Right renal pelvis (tissue), 4 donors: ENCODE measurements at regions not wholly inside any gene's neighbourhood (a gene's known extent, or its start where the extent isn't known, plus 50 kb on each side); places are given as distances from the start of the nearest gene placed in this dataset.
"Not testable (repeated sequence)": the region's sequence is repeated elsewhere in the genome, so short reads cannot be mapped to it uniquely, and the experiment has no call there.

ENCODE experiments used
- DNase-seq, 4 donors: peaks; one replicate each; pipeline ENCODE4 v3.0.0-alpha.2; 2013; ENCODE audit warnings: low read depth in 4 of 4, low spot score in 3 of 4, missing footprints in 1 of 4

- DNase-seq, result no peak
Measured at GRCh38 chr18:56286775-56287325, 351.5 kb downstream of the TXNL1 start.

- no peak for DNase-seq
Measured at GRCh38 chr18:56285387-56286065, 352.9 kb downstream of the TXNL1 start.

- DNase-seq, result no peak
Measured at GRCh38 chr18:56284319-56284718, 354.1 kb downstream of the TXNL1 start.

GRCh38 chr18:56283316-56283715 is 355.1 kb downstream of the TXNL1 start:
- no peak for DNase-seq

GRCh38 chr18:56282234-56283104 is 355.9 kb downstream of the TXNL1 start:
- DNase-seq, result no peak

- DNase-seq, result not testable (repeated sequence)
Measured at GRCh38 chr18:56279816-56280215, 358.6 kb downstream of the TXNL1 start.

- DNase-seq, result no peak
Measured at GRCh38 chr18:56278421-56279003, 359.9 kb downstream of the TXNL1 start.

- DNase-seq, result no peak
Measured at GRCh38 chr18:56276466-56276865, 361.9 kb downstream of the TXNL1 start.

GRCh38 chr18:56273541-56274219 is 364.7 kb downstream of the TXNL1 start:
- no peak for DNase-seq

- no peak for DNase-seq
Measured at GRCh38 chr18:56270671-56271250, 367.6 kb downstream of the TXNL1 start.

GRCh38 chr18:56269958-56270357 is 368.4 kb downstream of the TXNL1 start:
- DNase-seq, result no peak

GRCh38 chr18:56268952-56269351 is 369.4 kb downstream of the TXNL1 start:
- no peak for DNase-seq

- DNase-seq, result no peak
Measured at GRCh38 chr18:56267334-56267733, 371.1 kb downstream of the TXNL1 start.

GRCh38 chr18:56258178-56258577 is 380.2 kb downstream of the TXNL1 start:
- DNase-seq, result no peak

GRCh38 chr18:56257205-56257604 is 381.2 kb downstream of the TXNL1 start:
- DNase-seq, result no peak

- no peak for DNase-seq
Measured at GRCh38 chr18:56256659-56257058, 381.7 kb downstream of the TXNL1 start.

GRCh38 chr18:56255381-56255780 is 383.0 kb downstream of the TXNL1 start:
- DNase-seq, result no peak

GRCh38 chr18:56252456-56252855 is 385.9 kb downstream of the TXNL1 start:
- no peak for DNase-seq

GRCh38 chr18:56248610-56249235 is 389.7 kb downstream of the TXNL1 start:
- DNase-seq, result no peak

GRCh38 chr18:56246916-56247315 is 391.5 kb downstream of the TXNL1 start:
- DNase-seq, result no peak
